ENCODE measurements at regions not wholly inside any gene's neighbourhood (a gene's known extent, or its start where the extent isn't known, plus 50 kb on each side); places are given as distances from the start of the nearest gene placed in this dataset.

GRCh38 chr6:24996269-24996836, 60.6 kb upstream of the RIPOR2 start:
- TF ChIP-seq CTCF (IDR thresholded peaks at IDR 0.05) (no peak), POLR2A (IDR thresholded peaks at IDR 0.05) (no peak)

All from uterus (tissue), 2 donors.